Keratinocyte (primary cell): ENCODE measurements at regions not wholly inside any gene's neighbourhood (a gene's known extent, or its start where the extent isn't known, plus 50 kb on each side); places are given as distances from the start of the nearest gene placed in this dataset.

Source experiments
- CTCF ChIP-seq, 3 experiments: IDR thresholded peaks in 1 of 3; conservative IDR thresholded peaks in 1 of 3; optimal IDR thresholded peaks in 1 of 3; 2 replicates in 2 of 3; 3 replicates in 1 of 3; pipeline versions ENCODE3 to v1.5.1; 2011; ENCODE audit warnings: low read length in 3 of 3, mild to moderate bottlenecking in 3 of 3, moderate library complexity in 2 of 3, control low read depth in 1 of 3, inconsistent platforms in 1 of 3; ENCODE audit not compliant: insufficient read depth in 2 of 3; ENCODE audit errors: extremely low read depth in 1 of 3
- EZH2 ChIP-seq: IDR thresholded peaks from one replicate; pipeline ENCODE4 v1.6.1; 2012; ENCODE audit warnings: inconsistent platforms, mild to moderate bottlenecking, low read length, moderate library complexity

DNA sequence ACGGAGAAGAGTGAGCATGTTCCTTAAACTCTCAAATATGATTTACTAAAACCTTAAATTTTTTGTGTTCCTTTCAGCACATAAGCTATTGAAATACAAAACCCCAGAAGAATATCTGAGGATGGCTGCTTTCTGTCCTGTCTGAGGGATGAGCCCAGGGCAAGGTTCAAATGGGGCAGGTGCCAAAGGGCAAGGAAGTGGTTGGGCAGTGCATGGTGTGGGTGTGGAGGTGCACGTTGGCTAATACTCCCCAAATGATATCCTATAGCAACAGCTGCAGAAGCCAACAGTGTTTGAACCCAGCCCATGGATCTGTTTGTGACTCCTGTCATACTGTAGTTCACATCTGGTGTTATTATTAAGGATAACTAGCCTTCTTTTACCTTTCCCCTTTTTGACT is 183.0 kb downstream of the CDCA7 start:
- TF ChIP-seq CTCF (optimal IDR thresholded peaks at IDR 0.05 in 1 of 3, IDR thresholded peaks at IDR 0.05 in 1 of 3, conservative IDR thresholded peaks at IDR 0.05 in 1 of 3; ENCODE audit: extremely low read depth in 1 of 3, insufficient read depth in 2 of 3, low read length in 3 of 3) = no peak
- no peak for TF ChIP-seq EZH2
